OCI-LY1 (cell line): ENCODE measurements at regions not wholly inside any gene's neighbourhood (a gene's known extent, or its start where the extent isn't known, plus 50 kb on each side); places are given as distances from the start of the nearest gene placed in this dataset.

Experiments used
- CTCF ChIP-seq: fragments of 200-600 bp; sonication (generic), shearing (Covaris generic); IDR thresholded peaks from 2 replicates; pipeline ENCODE4 v1.5.1; 2017; ENCODE audit warnings: mild to moderate bottlenecking, antibody characterized with exemption, low read length, moderate library complexity, mixed read lengths
- EZH2 ChIP-seq: fragments of 200-600 bp; sonication (generic), shearing (Covaris generic); IDR thresholded peaks from 2 replicates; pipeline ENCODE4 v1.8.0; 2017; ENCODE audit warnings: borderline replicate concordance, mixed run types, mild to moderate bottlenecking, antibody characterized with exemption, low read length, moderate library complexity, mixed read lengths

- TF ChIP-seq CTCF (no peak), EZH2 (no peak)
Observed at GRCh38 chr7:98700533-98700932, 83.4 kb downstream of the NPTX2 start.
